SKM-1 treated with dmso at 0.1 percent for 144 hours (cell line): ENCODE measurements at regions not wholly inside any gene's neighbourhood (a gene's known extent, or its start where the extent isn't known, plus 50 kb on each side); places are given as distances from the start of the nearest gene placed in this dataset.
"Not testable (repeated sequence)": the region's sequence is repeated elsewhere in the genome, so short reads cannot be mapped to it uniquely, and the experiment has no call there.

Experiments
- DNase-seq: peaks from one replicate; lab custom pipeline; 2025; ENCODE audit not compliant: unreplicated experiment; lab: John Stamatoyannopoulos, UW

- DNase-seq = no peak
Measured at GRCh38 chr14:103230658-103231334, 103.2 kb upstream of the EIF5 start.

GRCh38 chr14:103231376-103232019, 102.5 kb upstream of the EIF5 start:
- no peak for DNase-seq

GRCh38 chr14:103232031-103232808, 101.8 kb upstream of the EIF5 start:
- DNase-seq = no peak

- DNase-seq = no peak
Measured at GRCh38 chr14:103232831-103233319, 101.2 kb upstream of the EIF5 start.

GRCh38 chr14:103233328-103233727, 100.7 kb upstream of the EIF5 start:
- no peak for DNase-seq

- DNase-seq = not testable (repeated sequence)
Measured at GRCh38 chr14:103234826-103235225, 99.2 kb upstream of the EIF5 start.

GRCh38 chr14:103235506-103235905, 98.5 kb upstream of the EIF5 start:
- not testable (repeated sequence) for DNase-seq

GRCh38 chr14:103239751-103240150, 94.3 kb upstream of the EIF5 start:
- no peak for DNase-seq

GRCh38 chr14:103241531-103241930, 92.5 kb upstream of the EIF5 start:
- no peak for DNase-seq

- DNase-seq = no peak
Measured at GRCh38 chr14:103243764-103244737, 90.0 kb upstream of the EIF5 start.

GRCh38 chr14:103245624-103246031, 88.4 kb upstream of the EIF5 start:
- not testable (repeated sequence) for DNase-seq

GRCh38 chr14:103246070-103246469, 88.0 kb upstream of the EIF5 start:
- no peak for DNase-seq

GRCh38 chr14:103247169-103247606, 86.8 kb upstream of the EIF5 start:
- DNase-seq = no peak

- DNase-seq = no peak
Measured at GRCh38 chr14:103250181-103250580, 83.9 kb upstream of the EIF5 start.

GRCh38 chr14:103250874-103251273, 83.2 kb upstream of the EIF5 start:
- DNase-seq = no peak

GRCh38 chr14:103255555-103255954, 78.5 kb upstream of the EIF5 start:
- no peak for DNase-seq

- no peak for DNase-seq
Measured at GRCh38 chr14:103256406-103256805, 77.6 kb upstream of the EIF5 start.

- DNase-seq = no peak
Measured at GRCh38 chr14:103257211-103257962, 76.7 kb upstream of the EIF5 start.

GRCh38 chr14:103258211-103258610, 75.8 kb upstream of the EIF5 start:
- no peak for DNase-seq

GRCh38 chr14:103259184-103259583, 74.9 kb upstream of the EIF5 start:
- no peak for DNase-seq
